H1 (cell line): ENCODE measurements at regions not wholly inside any gene's neighbourhood (a gene's known extent, or its start where the extent isn't known, plus 50 kb on each side); places are given as distances from the start of the nearest gene placed in this dataset.

ENCODE experiments used
- TEAD4 ChIP-seq: IDR thresholded peaks from 2 replicates; pipeline ENCODE4 v1.6.1; 2012; ENCODE audit warnings: low read depth, low read length, inconsistent platforms, mixed read lengths
- TF ChIP-seq, protein P1 (sequence below), 3 experiments: IDR thresholded peaks; 1 replicate in 2 of 3; 2 replicates in 1 of 3; pipeline versions ENCODE4 v1.5.1 to v1.6.1; 2011; ENCODE audit warnings: low read length in 3 of 3, mild to moderate bottlenecking in 3 of 3, inconsistent platforms in 2 of 3, low read depth in 1 of 3, moderate library complexity in 1 of 3; ENCODE audit not compliant: insufficient read depth in 1 of 3; ENCODE audit errors: control extremely low read depth in 1 of 3

DNA sequence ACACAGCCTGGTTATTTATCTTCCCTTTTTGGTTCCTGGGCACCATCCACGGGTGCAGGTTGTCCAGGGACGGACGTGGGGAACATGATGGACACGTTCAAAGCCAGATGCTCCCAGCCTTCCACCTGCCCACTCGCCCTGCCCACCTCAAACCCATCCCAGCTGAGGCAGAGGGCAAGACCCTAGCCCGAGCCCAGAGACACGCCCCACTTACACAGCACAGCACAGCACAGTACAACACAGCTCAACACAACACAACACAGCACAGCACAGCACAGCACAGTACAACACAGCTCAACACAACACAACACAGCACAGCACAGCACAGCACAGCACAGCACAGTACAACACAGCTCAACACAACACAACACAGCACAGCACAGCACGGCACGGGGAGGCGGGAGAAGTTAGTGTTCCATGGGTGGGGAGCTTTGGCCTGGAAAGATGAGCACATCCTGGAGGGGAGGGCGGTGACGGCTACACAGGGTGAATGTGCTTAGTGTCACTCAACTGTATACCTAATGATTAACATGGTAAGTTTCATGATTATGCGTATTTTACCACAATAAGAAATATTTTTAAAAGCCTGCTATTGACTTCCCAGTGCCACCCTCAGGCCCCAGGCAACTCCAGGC lies 1507.5 kb downstream of the BRD1 start (continued):
- TF ChIP-seq, protein P1, sequence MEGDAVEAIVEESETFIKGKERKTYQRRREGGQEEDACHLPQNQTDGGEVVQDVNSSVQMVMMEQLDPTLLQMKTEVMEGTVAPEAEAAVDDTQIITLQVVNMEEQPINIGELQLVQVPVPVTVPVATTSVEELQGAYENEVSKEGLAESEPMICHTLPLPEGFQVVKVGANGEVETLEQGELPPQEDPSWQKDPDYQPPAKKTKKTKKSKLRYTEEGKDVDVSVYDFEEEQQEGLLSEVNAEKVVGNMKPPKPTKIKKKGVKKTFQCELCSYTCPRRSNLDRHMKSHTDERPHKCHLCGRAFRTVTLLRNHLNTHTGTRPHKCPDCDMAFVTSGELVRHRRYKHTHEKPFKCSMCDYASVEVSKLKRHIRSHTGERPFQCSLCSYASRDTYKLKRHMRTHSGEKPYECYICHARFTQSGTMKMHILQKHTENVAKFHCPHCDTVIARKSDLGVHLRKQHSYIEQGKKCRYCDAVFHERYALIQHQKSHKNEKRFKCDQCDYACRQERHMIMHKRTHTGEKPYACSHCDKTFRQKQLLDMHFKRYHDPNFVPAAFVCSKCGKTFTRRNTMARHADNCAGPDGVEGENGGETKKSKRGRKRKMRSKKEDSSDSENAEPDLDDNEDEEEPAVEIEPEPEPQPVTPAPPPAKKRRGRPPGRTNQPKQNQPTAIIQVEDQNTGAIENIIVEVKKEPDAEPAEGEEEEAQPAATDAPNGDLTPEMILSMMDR (IDR thresholded peaks at IDR 0.05; ENCODE audit: control extremely low read depth in 1 of 3, insufficient read depth in 1 of 3, low read depth in 1 of 3, low read length in 3 of 3), result no peak
- no peak for TF ChIP-seq TEAD4
